Subcutaneous abdominal adipose tissue (tissue), 5 donors: ENCODE measurements at regions not wholly inside any gene's neighbourhood (a gene's known extent, or its start where the extent isn't known, plus 50 kb on each side); places are given as distances from the start of the nearest gene placed in this dataset.

Experiments
- H3K27ac ChIP-seq: one replicate; pipeline ENCODE4 v1.7.0; 2013; ENCODE audit warnings: low read depth, mild to moderate bottlenecking, inconsistent platforms, low read length, moderate library complexity
- H3K27me3 ChIP-seq, 5 donors: one replicate each; pipeline ENCODE4 v1.7.0; 2013; ENCODE audit warnings: low read length in 5 of 5, inconsistent platforms in 1 of 5; ENCODE audit not compliant: control insufficient read depth in 5 of 5, insufficient read depth in 4 of 5
- H3K36me3 ChIP-seq, 5 donors: one replicate each; pipeline ENCODE4 v1.7.0; 2013; ENCODE audit warnings: low read length in 5 of 5; ENCODE audit not compliant: control insufficient read depth in 5 of 5, insufficient read depth in 5 of 5
- H3K4me1 ChIP-seq, 5 donors: one replicate each; pipeline ENCODE4 v1.7.0; 2013; ENCODE audit warnings: low read length in 5 of 5, mild to moderate bottlenecking in 3 of 5, moderate library complexity in 1 of 5; ENCODE audit not compliant: control insufficient read depth in 5 of 5, insufficient read depth in 5 of 5
- H3K4me3 ChIP-seq, 5 donors: one replicate each; pipeline ENCODE4 v1.7.0; 2013; ENCODE audit warnings: low read length in 5 of 5, low read depth in 1 of 5
- H3K9ac ChIP-seq, 5 donors: one replicate each; pipeline ENCODE4 v1.7.0; 2013; ENCODE audit warnings: low read length in 5 of 5, mild to moderate bottlenecking in 4 of 5, moderate library complexity in 3 of 5
- H3K9me3 ChIP-seq, 5 donors: one replicate each; pipeline ENCODE4 v1.7.0; 2013; ENCODE audit warnings: low read length in 5 of 5; ENCODE audit not compliant: control insufficient read depth in 5 of 5
- donor health status: healthy.
- donor health status: healthy.
- donor health status: healthy.
- donor health status: healthy.
- donor health status: healthy.

GRCh38 chr15:81485806-81486205, 111.8 kb upstream of the TMC3 start:
- peaks cover 0 to under 1% (median 0%) of the 10 kb centered on the region in 5 donors for H3K4me1 ChIP-seq
- no peak overlapping the region for H3K9ac ChIP-seq
- H3K4me3 ChIP-seq, result no peak overlapping the region
- H3K27ac ChIP-seq, result no peak overlapping the region
- H3K36me3 ChIP-seq, result no peaks in the 10 kb centered on the region
- peaks cover 0 to 7% (median 3%) of the 10 kb centered on the region in 5 donors for H3K27me3 ChIP-seq
- no peaks in the 10 kb centered on the region for H3K9me3 ChIP-seq

GRCh38 chr15:81484086-81484955, 110.3 kb upstream of the TMC3 start:
- H3K4me1 ChIP-seq, result peaks cover 0 to 3% (median 0%) of the 10 kb centered on the region in 5 donors
- no peak overlapping the region for H3K27ac ChIP-seq
- H3K4me3 ChIP-seq, result no peak overlapping the region
- no peaks in the 10 kb centered on the region for H3K36me3 ChIP-seq
- H3K27me3 ChIP-seq, result peaks cover 0 to 7% (median 3%) of the 10 kb centered on the region in 5 donors
- H3K9me3 ChIP-seq, result no peaks in the 10 kb centered on the region
- no peak overlapping the region for H3K9ac ChIP-seq

- H3K9ac ChIP-seq, result no peak overlapping the region
- no peak overlapping the region for H3K27ac ChIP-seq
- H3K4me1 ChIP-seq, result peaks cover 0 to 3% (median 0%) of the 10 kb centered on the region in 5 donors
- H3K9me3 ChIP-seq, result no peaks in the 10 kb centered on the region
- no peak overlapping the region for H3K4me3 ChIP-seq
- H3K27me3 ChIP-seq, result peaks cover 0 to 7% (median 3%) of the 10 kb centered on the region in 5 donors
- no peaks in the 10 kb centered on the region for H3K36me3 ChIP-seq
Measured at GRCh38 chr15:81483496-81483895, 109.5 kb upstream of the TMC3 start.

- Histone ChIP-seq H3K27ac (no peak overlapping the region), H3K4me1 (peaks cover 0 to 3% (median 0%) of the 10 kb centered on the region in 5 donors), H3K36me3 (no peaks in the 10 kb centered on the region), H3K27me3 (peaks cover 0 to 7% (median 0%) of the 10 kb centered on the region in 5 donors), H3K9ac (no peak overlapping the region), H3K9me3 (no peaks in the 10 kb centered on the region), H3K4me3 (no peak overlapping the region)
Measured at GRCh38 chr15:81481346-81481745, 107.3 kb upstream of the TMC3 start.

- Histone ChIP-seq H3K27me3 (peaks cover 0 to under 1% (median 0%) of the 10 kb centered on the region in 5 donors), H3K36me3 (no peaks in the 10 kb centered on the region), H3K9ac (no peak overlapping the region), H3K4me3 (no peak overlapping the region), H3K27ac (no peak overlapping the region), H3K4me1 (peaks cover 0 to 3% (median 0%) of the 10 kb centered on the region in 5 donors), H3K9me3 (no peaks in the 10 kb centered on the region)
Measured at GRCh38 chr15:81480645-81481053, 106.6 kb upstream of the TMC3 start.

- no peaks in the 10 kb centered on the region for H3K36me3 ChIP-seq
- H3K4me1 ChIP-seq, result peaks cover 0 to 3% (median 0%) of the 10 kb centered on the region in 5 donors
- H3K27me3 ChIP-seq, result peaks cover 0 to 4% (median 0%) of the 10 kb centered on the region in 5 donors
- H3K4me3 ChIP-seq, result no peak overlapping the region
- H3K9ac ChIP-seq, result no peak overlapping the region
- H3K9me3 ChIP-seq, result no peaks in the 10 kb centered on the region
- H3K27ac ChIP-seq, result no peak overlapping the region
Measured at GRCh38 chr15:81478354-81478753, 104.3 kb upstream of the TMC3 start.

- H3K4me3 ChIP-seq, result no peak overlapping the region
- H3K27ac ChIP-seq, result no peak overlapping the region
- no peak overlapping the region for H3K9ac ChIP-seq
- H3K9me3 ChIP-seq, result no peaks in the 10 kb centered on the region
- H3K27me3 ChIP-seq, result peaks cover 0 to 8% (median 0%) of the 10 kb centered on the region in 5 donors
- H3K36me3 ChIP-seq, result no peaks in the 10 kb centered on the region
- H3K4me1 ChIP-seq, result peaks cover 0 to 3% (median 0%) of the 10 kb centered on the region in 5 donors
Measured at GRCh38 chr15:81475926-81476325, 101.9 kb upstream of the TMC3 start.

GRCh38 chr15:81475471-81475870, 101.5 kb upstream of the TMC3 start:
- Histone ChIP-seq H3K9me3 (no peaks in the 10 kb centered on the region), H3K4me1 (no peaks in the 10 kb centered on the region), H3K27me3 (peaks cover 0 to 8% (median 0%) of the 10 kb centered on the region in 5 donors), H3K4me3 (no peak overlapping the region), H3K36me3 (no peaks in the 10 kb centered on the region), H3K27ac (no peak overlapping the region), H3K9ac (no peak overlapping the region)

GRCh38 chr15:81473946-81474345, 99.9 kb upstream of the TMC3 start:
- peaks cover 0 to 8% (median 0%) of the 10 kb centered on the region in 5 donors for H3K27me3 ChIP-seq
- H3K36me3 ChIP-seq, result no peaks in the 10 kb centered on the region
- no peak overlapping the region for H3K9ac ChIP-seq
- no peak overlapping the region for H3K4me3 ChIP-seq
- H3K27ac ChIP-seq, result no peak overlapping the region
- no peaks in the 10 kb centered on the region for H3K4me1 ChIP-seq
- no peaks in the 10 kb centered on the region for H3K9me3 ChIP-seq

GRCh38 chr15:81473177-81473576, 99.2 kb upstream of the TMC3 start:
- no peaks in the 10 kb centered on the region for H3K4me1 ChIP-seq
- no peak overlapping the region for H3K27ac ChIP-seq
- peaks cover 0 to 8% (median 0%) of the 10 kb centered on the region in 5 donors for H3K27me3 ChIP-seq
- H3K9me3 ChIP-seq, result no peaks in the 10 kb centered on the region
- H3K36me3 ChIP-seq, result no peaks in the 10 kb centered on the region
- no peak overlapping the region for H3K4me3 ChIP-seq
- H3K9ac ChIP-seq, result no peak overlapping the region
